ENCODE measurements at regions not wholly inside any gene's neighbourhood (a gene's known extent, or its start where the extent isn't known, plus 50 kb on each side); places are given as distances from the start of the nearest gene placed in this dataset.

GRCh38 chr15:48029642-48030041 is 91.1 kb upstream of the SLC24A5 start:
- no peaks in the 10 kb centered on the region for H3K36me3 ChIP-seq (ENCODE audit: control insufficient read depth in 2 of 4, insufficient read depth in 4 of 4, low read length in 3 of 4)
- POLR2A ChIA-PET (ENCODE audit: partially characterized antibody) = no interaction called here

More at GRCh38 chr15:48029642-48030041, 91.1 kb upstream of the SLC24A5 start:
- no peak for DNase-seq (ENCODE audit: low read depth in 1 of 2, low spot score in 2 of 2)
- Histone ChIP-seq H2BK20ac (ENCODE audit: low read length) (no peak overlapping the region), H3K4me3 (ENCODE audit: extremely low read depth in 1 of 4, insufficient read depth in 2 of 4, low read depth in 3 of 4, low read length in 4 of 4) (no peak overlapping the region), H2AFZ (ENCODE audit: low read length) (no peak overlapping the region), H3K18ac (ENCODE audit: extremely low read depth, low read length) (no peak overlapping the region), H3K56ac (replicated peaks; ENCODE audit: insufficient read length, low read depth, low read length) (no peak overlapping the region), H4K20me1 (replicated peaks in 1 of 2; ENCODE audit: control insufficient read depth in 1 of 2, insufficient read depth in 2 of 2, low read length in 2 of 2) (no peaks in the 10 kb centered on the region), H3K23me2 (ENCODE audit: low read depth, low read length) (no peaks in the 10 kb centered on the region), H4K8ac (ENCODE audit: extremely low read depth, insufficient read depth, low read length) (no peak overlapping the region; the same call in 1 of the 2 replicates), H3K14ac (ENCODE audit: insufficient read length) (no peak overlapping the region), H2BK120ac (replicated peaks; ENCODE audit: low read depth, low read length) (no peak overlapping the region), H3K4me1 (replicated peaks in 1 of 4; ENCODE audit: control insufficient read depth in 3 of 4, insufficient read depth in 4 of 4, low read length in 3 of 4) (no peaks in the 10 kb centered on the region; a peak in 1 of 7 replicates), H2BK15ac (ENCODE audit: low read length) (no peak overlapping the region), H3K27me3 (replicated peaks in 1 of 4; ENCODE audit: control insufficient read depth in 3 of 4, extremely low read depth in 1 of 4, insufficient read depth in 3 of 4, low read length in 3 of 4) (no peaks in the 10 kb centered on the region), H2BK5ac (ENCODE audit: low read depth, low read length) (no peak overlapping the region), H3K4me2 (ENCODE audit: insufficient read depth in 1 of 2, low read depth in 2 of 2, low read length in 2 of 2) (no peak overlapping the region), H3K27ac (ENCODE audit: low read depth, low read length) (no peak overlapping the region), H3K23ac (ENCODE audit: insufficient read length) (no peak overlapping the region), H3K4ac (replicated peaks; ENCODE audit: insufficient read length, low read depth, low read length) (no peak overlapping the region), H4K5ac (ENCODE audit: insufficient read length, low read depth, low read length) (no peak overlapping the region), H2AK5ac (ENCODE audit: low read depth, low read length) (no peak overlapping the region), H4K91ac (replicated peaks; ENCODE audit: insufficient read length, low read length) (no peak overlapping the region), H2BK12ac (ENCODE audit: low read depth, low read length) (no peak overlapping the region), H3K79me2 (ENCODE audit: control insufficient read depth in 1 of 2, insufficient read depth in 2 of 2, low read length in 2 of 2) (no peaks in the 10 kb centered on the region), H3K9ac (replicated peaks in 1 of 4; ENCODE audit: extremely low read depth in 1 of 4, low read depth in 3 of 4, low read length in 3 of 4) (no peak overlapping the region), H3K79me1 (ENCODE audit: low read depth, low read length) (no peaks in the 10 kb centered on the region), H3K9me3 (ENCODE audit: insufficient read depth in 2 of 2, low read depth in 1 of 2, low read length in 1 of 2) (no peaks in the 10 kb centered on the region)
- no peak for TF ChIP-seq MAFK (IDR thresholded peaks at IDR 0.05; ENCODE audit: low read depth, low read length)
- TF ChIP-seq CEBPB (IDR thresholded peaks at IDR 0.05; ENCODE audit: low read depth, low read length) = no peak
- no peak for TF ChIP-seq TAF7 (optimal IDR thresholded peaks at IDR 0.05; ENCODE audit: borderline replicate concordance, low read depth, low read length)
- no peak for TF ChIP-seq ZNF274 (IDR thresholded peaks at IDR 0.05; ENCODE audit: borderline replicate concordance, extremely low read depth, low read length)
- TF ChIP-seq BACH1 (IDR thresholded peaks at IDR 0.05; ENCODE audit: low read length) = no peak
- no peak for TF ChIP-seq POU5F1 (IDR thresholded peaks at IDR 0.05; ENCODE audit: low read depth, low read length)
- FAIRE-seq = no peak
- WGBS, 2 experiments (ENCODE audit: extremely low coverage in 1 of 2, insufficient coverage in 1 of 2, insufficient read length in 1 of 2, insufficient replicate concordance in 2 of 2, low coverage in 1 of 2, low lambda C conversion rate in 2 of 2, missing lambda C conversion rate in 1 of 2) = 91% methylated on average over 2 of the region's 2 CpGs; no CpG with 5 or more reads in 1 of the 2 experiments
- CTCF ChIA-PET (ENCODE audit: partially characterized antibody) = no interaction called here
